Mammary epithelial cell (primary cell): ENCODE measurements at regions not wholly inside any gene's neighbourhood (a gene's known extent, or its start where the extent isn't known, plus 50 kb on each side); places are given as distances from the start of the nearest gene placed in this dataset.

Experiments
- CTCF ChIP-seq, 2 donors: IDR thresholded peaks in 1 of 2; conservative IDR thresholded peaks in 1 of 2; 2 replicates each; pipeline ENCODE4 v1.5.1; 2011 to 2012; ENCODE audit warnings: inconsistent platforms in 2 of 2, low read length in 2 of 2, mild to moderate bottlenecking in 2 of 2, control low read depth in 1 of 2, low read depth in 1 of 2; ENCODE audit not compliant: insufficient read depth in 1 of 2; ENCODE audit errors: extremely low read depth in 1 of 2
- EZH2 ChIP-seq: IDR thresholded peaks from 2 replicates; pipeline ENCODE4 v1.6.1; 2012; ENCODE audit warnings: low read length, inconsistent platforms, borderline replicate concordance

DNA sequence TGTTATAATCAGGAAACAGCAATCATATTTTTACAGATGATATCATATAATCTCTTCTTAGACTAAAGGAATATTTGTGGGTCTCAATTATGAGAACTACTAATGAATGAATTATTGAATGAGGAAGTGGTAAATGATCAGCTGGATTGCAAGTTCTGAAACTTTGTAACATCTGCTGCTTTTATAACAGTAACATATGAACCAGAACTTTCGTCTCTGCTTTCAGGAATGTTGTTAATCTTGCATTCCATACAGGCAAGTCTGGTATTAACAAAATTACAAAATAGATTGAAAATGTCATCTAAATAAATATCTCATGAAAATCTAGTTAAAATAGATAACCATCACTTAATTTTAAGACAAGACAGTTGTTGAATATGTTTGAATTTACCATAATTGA, 110.5 kb upstream of the COL11A1 start:
- TF ChIP-seq CTCF (conservative IDR thresholded peaks at IDR 0.05 in 1 of 2, IDR thresholded peaks at IDR 0.05 in 1 of 2; ENCODE audit: extremely low read depth in 1 of 2, insufficient read depth in 1 of 2, low read depth in 1 of 2, low read length in 2 of 2) (no peak), EZH2 (no peak)
